ENCODE measurements at regions not wholly inside any gene's neighbourhood (a gene's known extent, or its start where the extent isn't known, plus 50 kb on each side); places are given as distances from the start of the nearest gene placed in this dataset.

- CTCF ChIA-PET: no interaction called here
- H3K27me3 Mint-ChIP-seq (ENCODE audit: low read depth): no peaks in the 10 kb centered on the region
- POLR2A ChIA-PET: no interaction called here
- no peak overlapping the region for H3K4me3 Mint-ChIP-seq
- H3K4me1 Mint-ChIP-seq: no peaks in the 10 kb centered on the region
- no peaks in the 10 kb centered on the region for H3K9me3 Mint-ChIP-seq
- H3K27ac Mint-ChIP-seq: no peak overlapping the region
- ATAC-seq (no peak), DNase-seq (ENCODE audit: low spot score) (no peak)
- TF ChIP-seq ZNF263 (CRISPR knock-in tag; IDR thresholded peaks at IDR 0.05; ENCODE audit: low read depth) (no peak), ATF1 (CRISPR knock-in tag; IDR thresholded peaks at IDR 0.05) (no peak), TEAD1 (CRISPR knock-in tag; IDR thresholded peaks at IDR 0.05) (no peak), CREB1 (CRISPR knock-in tag; IDR thresholded peaks at IDR 0.05) (no peak), ATF6 (CRISPR knock-in tag; IDR thresholded peaks at IDR 0.05) (no peak), E2F1 (CRISPR knock-in tag; IDR thresholded peaks at IDR 0.05) (no peak), TCF7 (CRISPR knock-in tag; IDR thresholded peaks at IDR 0.05; ENCODE audit: low read depth) (no peak), RELA (CRISPR knock-in tag; IDR thresholded peaks at IDR 0.05; ENCODE audit: borderline replicate concordance) (no peak), ZNF416 (CRISPR knock-in tag; IDR thresholded peaks at IDR 0.05) (no peak), ZNF121 (CRISPR knock-in tag; IDR thresholded peaks at IDR 0.05) (no peak)
- H3K36me3 Mint-ChIP-seq: no peaks in the 10 kb centered on the region
These were observed 414.6 kb upstream of the PDE3A start for GRCh38 chr12:19953734-19954133.

GRCh38 chr12:19954163-19954562 is 414.2 kb upstream of the PDE3A start:
- TF ChIP-seq TCF7 (CRISPR knock-in tag; IDR thresholded peaks at IDR 0.05; ENCODE audit: low read depth): no peak
- no peak for TF ChIP-seq ZBTB21 (CRISPR knock-in tag; IDR thresholded peaks at IDR 0.05; ENCODE audit: borderline replicate concordance)
- TF ChIP-seq, protein P1, sequence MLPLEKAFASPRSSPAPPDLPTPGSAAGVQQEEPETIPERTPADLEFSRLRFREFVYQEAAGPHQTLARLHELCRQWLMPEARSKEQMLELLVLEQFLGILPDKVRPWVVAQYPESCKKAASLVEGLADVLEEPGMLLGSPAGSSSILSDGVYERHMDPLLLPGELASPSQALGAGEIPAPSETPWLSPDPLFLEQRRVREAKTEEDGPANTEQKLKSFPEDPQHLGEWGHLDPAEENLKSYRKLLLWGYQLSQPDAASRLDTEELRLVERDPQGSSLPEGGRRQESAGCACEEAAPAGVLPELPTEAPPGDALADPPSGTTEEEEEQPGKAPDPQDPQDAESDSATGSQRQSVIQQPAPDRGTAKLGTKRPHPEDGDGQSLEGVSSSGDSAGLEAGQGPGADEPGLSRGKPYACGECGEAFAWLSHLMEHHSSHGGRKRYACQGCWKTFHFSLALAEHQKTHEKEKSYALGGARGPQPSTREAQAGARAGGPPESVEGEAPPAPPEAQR (CRISPR knock-in tag; IDR thresholded peaks at IDR 0.05): no peak
- no peak for TF ChIP-seq E2F1 (CRISPR knock-in tag; IDR thresholded peaks at IDR 0.05)
- no peak for TF ChIP-seq ZNF138 (CRISPR knock-in tag; conservative IDR thresholded peaks at IDR 0.05)
- TF ChIP-seq, protein P2, sequence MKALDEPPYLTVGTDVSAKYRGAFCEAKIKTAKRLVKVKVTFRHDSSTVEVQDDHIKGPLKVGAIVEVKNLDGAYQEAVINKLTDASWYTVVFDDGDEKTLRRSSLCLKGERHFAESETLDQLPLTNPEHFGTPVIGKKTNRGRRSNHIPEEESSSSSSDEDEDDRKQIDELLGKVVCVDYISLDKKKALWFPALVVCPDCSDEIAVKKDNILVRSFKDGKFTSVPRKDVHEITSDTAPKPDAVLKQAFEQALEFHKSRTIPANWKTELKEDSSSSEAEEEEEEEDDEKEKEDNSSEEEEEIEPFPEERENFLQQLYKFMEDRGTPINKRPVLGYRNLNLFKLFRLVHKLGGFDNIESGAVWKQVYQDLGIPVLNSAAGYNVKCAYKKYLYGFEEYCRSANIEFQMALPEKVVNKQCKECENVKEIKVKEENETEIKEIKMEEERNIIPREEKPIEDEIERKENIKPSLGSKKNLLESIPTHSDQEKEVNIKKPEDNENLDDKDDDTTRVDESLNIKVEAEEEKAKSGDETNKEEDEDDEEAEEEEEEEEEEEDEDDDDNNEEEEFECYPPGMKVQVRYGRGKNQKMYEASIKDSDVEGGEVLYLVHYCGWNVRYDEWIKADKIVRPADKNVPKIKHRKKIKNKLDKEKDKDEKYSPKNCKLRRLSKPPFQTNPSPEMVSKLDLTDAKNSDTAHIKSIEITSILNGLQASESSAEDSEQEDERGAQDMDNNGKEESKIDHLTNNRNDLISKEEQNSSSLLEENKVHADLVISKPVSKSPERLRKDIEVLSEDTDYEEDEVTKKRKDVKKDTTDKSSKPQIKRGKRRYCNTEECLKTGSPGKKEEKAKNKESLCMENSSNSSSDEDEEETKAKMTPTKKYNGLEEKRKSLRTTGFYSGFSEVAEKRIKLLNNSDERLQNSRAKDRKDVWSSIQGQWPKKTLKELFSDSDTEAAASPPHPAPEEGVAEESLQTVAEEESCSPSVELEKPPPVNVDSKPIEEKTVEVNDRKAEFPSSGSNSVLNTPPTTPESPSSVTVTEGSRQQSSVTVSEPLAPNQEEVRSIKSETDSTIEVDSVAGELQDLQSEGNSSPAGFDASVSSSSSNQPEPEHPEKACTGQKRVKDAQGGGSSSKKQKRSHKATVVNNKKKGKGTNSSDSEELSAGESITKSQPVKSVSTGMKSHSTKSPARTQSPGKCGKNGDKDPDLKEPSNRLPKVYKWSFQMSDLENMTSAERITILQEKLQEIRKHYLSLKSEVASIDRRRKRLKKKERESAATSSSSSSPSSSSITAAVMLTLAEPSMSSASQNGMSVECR (CRISPR knock-in tag; IDR thresholded peaks at IDR 0.05; ENCODE audit: borderline replicate concordance): no peak
- TF ChIP-seq, protein P3, sequence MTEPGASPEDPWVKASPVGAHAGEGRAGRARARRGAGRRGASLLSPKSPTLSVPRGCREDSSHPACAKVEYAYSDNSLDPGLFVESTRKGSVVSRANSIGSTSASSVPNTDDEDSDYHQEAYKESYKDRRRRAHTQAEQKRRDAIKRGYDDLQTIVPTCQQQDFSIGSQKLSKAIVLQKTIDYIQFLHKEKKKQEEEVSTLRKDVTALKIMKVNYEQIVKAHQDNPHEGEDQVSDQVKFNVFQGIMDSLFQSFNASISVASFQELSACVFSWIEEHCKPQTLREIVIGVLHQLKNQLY (CRISPR knock-in tag; IDR thresholded peaks at IDR 0.05): no peak
- no peak for TF ChIP-seq EMX1 (CRISPR knock-in tag; IDR thresholded peaks at IDR 0.05)
- CTCF ChIA-PET: no interaction called here
- ATAC-seq (no peak), DNase-seq (ENCODE audit: low spot score) (no peak)
- no peak overlapping the region for H3K4me3 Mint-ChIP-seq
- H3K4me1 Mint-ChIP-seq: no peaks in the 10 kb centered on the region
- no peak overlapping the region for H3K27ac Mint-ChIP-seq
- no peaks in the 10 kb centered on the region for H3K27me3 Mint-ChIP-seq (ENCODE audit: low read depth)
- no peaks in the 10 kb centered on the region for H3K36me3 Mint-ChIP-seq
- POLR2A ChIA-PET: no interaction called here
- no peaks in the 10 kb centered on the region for H3K9me3 Mint-ChIP-seq
